ENCODE measurements at regions not wholly inside any gene's neighbourhood (a gene's known extent, or its start where the extent isn't known, plus 50 kb on each side); places are given as distances from the start of the nearest gene placed in this dataset.

DNA sequence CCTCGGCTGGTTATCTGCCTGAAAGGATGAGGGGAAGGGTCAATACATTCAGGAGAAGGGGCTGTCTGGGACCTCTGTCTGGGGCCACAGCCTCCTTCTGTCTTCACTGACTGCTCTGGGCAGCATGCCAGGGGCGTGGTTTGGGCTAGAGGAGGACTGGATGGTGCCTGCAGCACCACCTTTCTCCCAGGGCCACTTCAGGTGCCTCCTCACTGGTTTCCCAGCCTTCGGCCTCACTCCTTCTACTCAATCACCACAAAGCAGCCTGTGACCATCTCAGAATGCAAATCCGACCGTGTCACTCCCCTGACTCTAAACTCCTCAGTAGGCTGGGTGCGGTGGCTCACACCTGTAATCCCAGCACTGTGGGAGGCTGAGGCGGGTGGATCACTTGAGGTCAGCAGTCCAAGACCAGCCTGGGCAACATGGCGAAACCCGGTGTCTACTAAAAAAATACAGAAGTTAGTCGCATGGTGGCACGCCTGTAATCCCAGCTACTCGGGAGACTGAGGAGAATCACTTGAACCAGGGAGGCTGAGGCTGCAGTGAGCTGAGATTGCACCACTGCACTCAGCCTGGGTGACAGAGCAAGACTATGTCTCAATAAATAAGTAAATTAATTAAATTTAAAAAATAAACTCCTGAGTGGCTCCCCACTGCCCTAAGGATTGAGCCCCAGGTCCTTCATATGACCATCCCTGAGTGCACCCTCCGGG is 50.1 kb upstream of the ECE1 start:
- ChIA-PET CTCF (interaction anchor here (3.7 kb wide), 1 partner anchor 108 kb away, joined by 20 read pairs; no protein-coding TSS in a partner anchor), POLR2A (no interaction called here)
- DNase-seq (ENCODE audit: low read depth, low spot score), result no peak
- TF ChIP-seq, protein P1, sequence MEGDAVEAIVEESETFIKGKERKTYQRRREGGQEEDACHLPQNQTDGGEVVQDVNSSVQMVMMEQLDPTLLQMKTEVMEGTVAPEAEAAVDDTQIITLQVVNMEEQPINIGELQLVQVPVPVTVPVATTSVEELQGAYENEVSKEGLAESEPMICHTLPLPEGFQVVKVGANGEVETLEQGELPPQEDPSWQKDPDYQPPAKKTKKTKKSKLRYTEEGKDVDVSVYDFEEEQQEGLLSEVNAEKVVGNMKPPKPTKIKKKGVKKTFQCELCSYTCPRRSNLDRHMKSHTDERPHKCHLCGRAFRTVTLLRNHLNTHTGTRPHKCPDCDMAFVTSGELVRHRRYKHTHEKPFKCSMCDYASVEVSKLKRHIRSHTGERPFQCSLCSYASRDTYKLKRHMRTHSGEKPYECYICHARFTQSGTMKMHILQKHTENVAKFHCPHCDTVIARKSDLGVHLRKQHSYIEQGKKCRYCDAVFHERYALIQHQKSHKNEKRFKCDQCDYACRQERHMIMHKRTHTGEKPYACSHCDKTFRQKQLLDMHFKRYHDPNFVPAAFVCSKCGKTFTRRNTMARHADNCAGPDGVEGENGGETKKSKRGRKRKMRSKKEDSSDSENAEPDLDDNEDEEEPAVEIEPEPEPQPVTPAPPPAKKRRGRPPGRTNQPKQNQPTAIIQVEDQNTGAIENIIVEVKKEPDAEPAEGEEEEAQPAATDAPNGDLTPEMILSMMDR (IDR thresholded peaks at IDR 0.05; ENCODE audit: insufficient read depth, low read length, missing control alignments), result no peak
- no peak overlapping the region for H3K4me3 ChIP-seq (ENCODE audit: low read depth, low read length)

Measured in AG04449 (cell line).